CD4-positive, alpha-beta T cell (primary cell): ENCODE measurements at regions not wholly inside any gene's neighbourhood (a gene's known extent, or its start where the extent isn't known, plus 50 kb on each side); places are given as distances from the start of the nearest gene placed in this dataset.
A peak's percentile ranks its signal among the peaks of the same experiment; 100 is the strongest.

Source experiments
- ATAC-seq: fragments of 200-7000 bp; cut with Tn5 transposase; one replicate; pipeline ENCODE4 v1.10.0; 2022; ENCODE audit warnings: mild to moderate bottlenecking; ENCODE audit not compliant: poor library complexity
- CTCF ChIA-PET: fragments of 350-600 bp; sonication (Branson Sonifier 250); formaldehyde crosslinking; loops from one replicate; lab custom pipeline; 2021; ENCODE audit warnings: antibody characterized with exemption, inconsistent platforms; lab: Charles Lee
- POLR2A ChIA-PET: fragments of 350-600 bp; sonication (Branson Sonifier 250); formaldehyde crosslinking; loops from one replicate; lab custom pipeline; 2021; ENCODE audit warnings: antibody characterized with exemption, inconsistent platforms; lab: Charles Lee
- DNase-seq, 14 experiments: peaks; one replicate each; pipeline ENCODE4 v3.0.0-alpha.2; 2013 to 2020; ENCODE audit warnings: mixed read lengths in 2 of 14
- H3K27ac ChIP-seq, 2 donors: one replicate each; pipeline versions ENCODE4 v1.5.1 to v1.7.0; 2013; ENCODE audit warnings: low read length in 2 of 2, low read depth in 1 of 2, mild to moderate bottlenecking in 1 of 2
- H3K27me3 ChIP-seq, 2 experiments: 1 replicate in 1 of 2; 2 replicates in 1 of 2; pipeline versions ENCODE4 v1.6.1 to v1.7.0; 2013; ENCODE audit warnings: low read length in 2 of 2, control low read depth in 1 of 2, mild to moderate bottlenecking in 1 of 2, moderate library complexity in 1 of 2; ENCODE audit not compliant: insufficient read depth in 2 of 2, control insufficient read depth in 1 of 2
- H3K36me3 ChIP-seq: one replicate; pipeline ENCODE4 v1.6.1; 2013; ENCODE audit warnings: low read length, control low read depth; ENCODE audit not compliant: insufficient read depth
- H3K4me1 ChIP-seq: one replicate; pipeline ENCODE4 v1.6.1; 2013; ENCODE audit warnings: low read length, control low read depth; ENCODE audit not compliant: insufficient read depth
- H3K4me3 ChIP-seq: one replicate; pipeline ENCODE4 v1.5.1; 2013; ENCODE audit warnings: mild to moderate bottlenecking, low read length, moderate library complexity
- H3K9me3 ChIP-seq, 2 experiments: 1 replicate in 1 of 2; 2 replicates in 1 of 2; pipeline versions ENCODE4 v1.6.1 to v1.7.0; 2013; ENCODE audit warnings: low read length in 2 of 2, mild to moderate bottlenecking in 2 of 2, control low read depth in 1 of 2, moderate library complexity in 1 of 2; ENCODE audit not compliant: control insufficient read depth in 1 of 2, insufficient read depth in 1 of 2
- H3K27ac Mint-ChIP-seq: one replicate; pipeline ENCODE4 v1.8.0; 2020; ENCODE audit warnings: mixed read lengths
- H3K27me3 Mint-ChIP-seq: one replicate; pipeline ENCODE4 v1.8.0; 2021; ENCODE audit warnings: mixed read lengths
- H3K36me3 Mint-ChIP-seq: one replicate; pipeline ENCODE4 v1.8.0; 2021; ENCODE audit warnings: low read depth, mixed read lengths
- H3K4me1 Mint-ChIP-seq: one replicate; pipeline ENCODE4 v1.8.0; 2021; ENCODE audit warnings: low read depth, mixed read lengths
- H3K4me3 Mint-ChIP-seq: one replicate; pipeline ENCODE4 v1.8.0; 2020; ENCODE audit warnings: mild to moderate bottlenecking, mixed read lengths
- H3K9me3 Mint-ChIP-seq: one replicate; pipeline ENCODE4 v1.8.0; 2020; ENCODE audit warnings: mixed read lengths
- CTCF ChIP-seq: fragments of 200-600 bp; IDR thresholded peaks from one replicate; pipeline ENCODE4 v1.8.0; 2022; ENCODE audit warnings: antibody characterized with exemption, mild to moderate bottlenecking
- intact Hi-C, 2 experiments: fragments of 100-400 bp; cut with DNase I in 1 of 2; cut with micrococcal nuclease in 1 of 2; formaldehyde crosslinking; loops; one replicate each; pipeline versions ENCODE4 v1.15.1 to v1.9.0; 2023 to 2025; cut with DNase I, micrococcal nuclease

GRCh38 chr2:71811726-71812125, 335.9 kb downstream of the CYP26B1 start:
- DNase-seq (no peak), ATAC-seq (no peak)
- Mint-ChIP-seq H3K4me1 (no peaks in the 10 kb centered on the region), H3K27me3 (no peaks in the 10 kb centered on the region), H3K27ac (no peak overlapping the region), H3K4me3 (no peak overlapping the region), H3K36me3 (no peaks in the 10 kb centered on the region), H3K9me3 (no peaks in the 10 kb centered on the region)
- Histone ChIP-seq H3K4me3 (no peak overlapping the region), H3K4me1 (no peaks in the 10 kb centered on the region), H3K36me3 (no peaks in the 10 kb centered on the region), H3K27me3 (no peaks in the 10 kb centered on the region), H3K27ac (no peak overlapping the region), H3K9me3 (peaks cover 0 to 7% of the 10 kb centered on the region in 2 experiments)
- intact Hi-C loops: no loop called here
- TF ChIP-seq CTCF: no peak
- POLR2A ChIA-PET: no interaction called here
- CTCF ChIA-PET: no interaction called here

- no peaks in the 10 kb centered on the region for H3K27me3 ChIP-seq
- no peak for ATAC-seq
- H3K27ac ChIP-seq: no peak overlapping the region
- ChIA-PET CTCF (no interaction called here), POLR2A (no interaction called here)
- no peak for TF ChIP-seq CTCF
- no peak overlapping the region for H3K4me3 Mint-ChIP-seq
- no peaks in the 10 kb centered on the region for H3K36me3 Mint-ChIP-seq
- H3K4me1 Mint-ChIP-seq: no peaks in the 10 kb centered on the region
- no peaks in the 10 kb centered on the region for H3K4me1 ChIP-seq
- no peak overlapping the region for H3K27ac Mint-ChIP-seq
- H3K9me3 Mint-ChIP-seq: no peaks in the 10 kb centered on the region
- no peak for DNase-seq
- no peaks in the 10 kb centered on the region for H3K27me3 Mint-ChIP-seq
- intact Hi-C loops: no loop called here
- H3K36me3 ChIP-seq: no peaks in the 10 kb centered on the region
- H3K4me3 ChIP-seq: no peak overlapping the region
- H3K9me3 ChIP-seq: peaks cover 0 to 7% of the 10 kb centered on the region in 2 experiments
These were observed 336.5 kb downstream of the CYP26B1 start for GRCh38 chr2:71811157-71811556.

GRCh38 chr2:71807581-71808451, 339.8 kb downstream of the CYP26B1 start:
- ChIA-PET POLR2A (no interaction called here), CTCF (no interaction called here)
- Mint-ChIP-seq H3K4me3 (no peak overlapping the region), H3K36me3 (no peaks in the 10 kb centered on the region), H3K27ac (no peak overlapping the region), H3K27me3 (peaks cover 4% of the 10 kb centered on the region), H3K9me3 (no peaks in the 10 kb centered on the region), H3K4me1 (no peaks in the 10 kb centered on the region)
- DNase-seq: peak in 1 of 14 experiments; percentile 16
- no peak for TF ChIP-seq CTCF
- H3K36me3 ChIP-seq: no peaks in the 10 kb centered on the region
- peaks cover 0 to 7% of the 10 kb centered on the region in 2 experiments for H3K9me3 ChIP-seq
- no peak overlapping the region for H3K4me3 ChIP-seq
- no peaks in the 10 kb centered on the region for H3K4me1 ChIP-seq
- intact Hi-C loops: no loop called here
- H3K27ac ChIP-seq: no peak overlapping the region
- ATAC-seq: no peak
- no peaks in the 10 kb centered on the region for H3K27me3 ChIP-seq
